Neutrophil (primary cell): ENCODE measurements at regions not wholly inside any gene's neighbourhood (a gene's known extent, or its start where the extent isn't known, plus 50 kb on each side); places are given as distances from the start of the nearest gene placed in this dataset.

Experiments
- H3K27ac ChIP-seq: fragments of 200-600 bp; sonication (generic); 2 replicates; pipeline ENCODE4 v1.5.1; 2016; ENCODE audit warnings: mild to moderate bottlenecking, moderate library complexity
- H3K27me3 ChIP-seq: fragments of 200-600 bp; sonication (generic); 2 replicates; pipeline ENCODE4 v1.6.0; 2016; ENCODE audit warnings: mild to moderate bottlenecking
- H3K36me3 ChIP-seq: fragments of 200-600 bp; sonication (generic); 2 replicates; pipeline ENCODE4 v1.5.1; 2017
- H3K4me1 ChIP-seq, 2 experiments: fragments of 200-600 bp in 1 of 2; sonication (generic) in 1 of 2; 1 replicate in 1 of 2; 2 replicates in 1 of 2; pipeline versions ENCODE4 v1.5.1 to v1.6.1; 2013 to 2016; ENCODE audit warnings: low read depth in 1 of 2, low read length in 1 of 2, mild to moderate bottlenecking in 1 of 2, moderate library complexity in 1 of 2; ENCODE audit not compliant: control insufficient read depth in 1 of 2, insufficient read depth in 1 of 2
- H3K4me3 ChIP-seq, 2 experiments: fragments of 200-600 bp in 1 of 2; sonication (generic) in 1 of 2; 1 replicate in 1 of 2; 2 replicates in 1 of 2; pipeline ENCODE4 v1.5.1; 2013 to 2016; ENCODE audit warnings: low read depth in 1 of 2, low read length in 1 of 2, mild to moderate bottlenecking in 1 of 2, moderate library complexity in 1 of 2
- H3K9me3 ChIP-seq: fragments of 200-600 bp; sonication (generic); 2 replicates; pipeline ENCODE4 v1.5.1; 2016
- TF ChIP-seq, protein P1 (sequence below): fragments of 200-600 bp; sonication (generic); IDR thresholded peaks from 2 replicates; pipeline ENCODE4 v1.5.1; 2016; ENCODE audit warnings: antibody characterized with exemption

- no peaks in the 10 kb centered on the region for H3K36me3 ChIP-seq
- TF ChIP-seq, protein P1, sequence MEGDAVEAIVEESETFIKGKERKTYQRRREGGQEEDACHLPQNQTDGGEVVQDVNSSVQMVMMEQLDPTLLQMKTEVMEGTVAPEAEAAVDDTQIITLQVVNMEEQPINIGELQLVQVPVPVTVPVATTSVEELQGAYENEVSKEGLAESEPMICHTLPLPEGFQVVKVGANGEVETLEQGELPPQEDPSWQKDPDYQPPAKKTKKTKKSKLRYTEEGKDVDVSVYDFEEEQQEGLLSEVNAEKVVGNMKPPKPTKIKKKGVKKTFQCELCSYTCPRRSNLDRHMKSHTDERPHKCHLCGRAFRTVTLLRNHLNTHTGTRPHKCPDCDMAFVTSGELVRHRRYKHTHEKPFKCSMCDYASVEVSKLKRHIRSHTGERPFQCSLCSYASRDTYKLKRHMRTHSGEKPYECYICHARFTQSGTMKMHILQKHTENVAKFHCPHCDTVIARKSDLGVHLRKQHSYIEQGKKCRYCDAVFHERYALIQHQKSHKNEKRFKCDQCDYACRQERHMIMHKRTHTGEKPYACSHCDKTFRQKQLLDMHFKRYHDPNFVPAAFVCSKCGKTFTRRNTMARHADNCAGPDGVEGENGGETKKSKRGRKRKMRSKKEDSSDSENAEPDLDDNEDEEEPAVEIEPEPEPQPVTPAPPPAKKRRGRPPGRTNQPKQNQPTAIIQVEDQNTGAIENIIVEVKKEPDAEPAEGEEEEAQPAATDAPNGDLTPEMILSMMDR = no peak
- H3K4me1 ChIP-seq = no peaks in the 10 kb centered on the region
- no peaks in the 10 kb centered on the region for H3K9me3 ChIP-seq
- no peak overlapping the region for H3K27ac ChIP-seq
- no peak overlapping the region for H3K4me3 ChIP-seq
- H3K27me3 ChIP-seq = no peaks in the 10 kb centered on the region
These were observed 202.1 kb upstream of the TET2 start for GRCh38 chr4:104944596-104944995.

DNA sequence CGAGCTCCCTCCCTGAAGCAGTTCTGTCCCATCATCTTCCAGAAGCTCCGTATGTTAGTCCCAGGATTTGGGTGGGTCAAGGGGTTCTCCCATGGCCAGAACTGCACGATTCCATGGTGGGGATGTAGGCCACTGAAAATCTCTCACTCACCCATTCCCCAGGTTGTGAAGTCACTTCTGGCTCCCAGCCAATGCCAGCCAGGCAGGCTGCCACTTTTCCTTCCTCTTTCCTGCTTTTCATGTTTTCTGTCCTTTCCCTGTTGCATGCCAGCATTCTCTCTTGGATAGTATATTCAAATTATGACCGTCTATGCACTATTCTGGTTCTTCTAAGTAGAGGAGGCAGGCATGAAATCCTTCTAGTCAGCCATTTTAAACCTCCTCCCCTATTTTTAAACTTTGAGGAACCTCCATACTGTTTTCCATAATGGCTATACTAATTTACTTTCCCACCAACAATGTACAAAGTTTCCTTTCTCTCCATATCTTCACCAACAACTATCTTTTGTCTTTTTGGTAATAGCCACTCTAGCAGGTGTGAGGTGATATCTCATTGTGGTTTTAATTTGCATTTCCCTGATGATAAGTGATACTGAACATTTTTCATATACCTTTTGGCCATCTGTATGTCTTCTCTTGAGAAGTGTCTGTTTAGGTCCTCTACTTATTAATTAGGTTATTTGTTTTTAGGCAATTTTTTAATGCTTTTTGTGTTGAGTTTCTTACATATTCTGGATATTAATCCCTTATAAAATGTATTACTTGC, 182.1 kb upstream of the TET2 start:
- Histone ChIP-seq H3K36me3 (no peaks in the 10 kb centered on the region), H3K9me3 (no peaks in the 10 kb centered on the region), H3K27me3 (no peaks in the 10 kb centered on the region), H3K4me1 (peaks cover 58 to 59% of the 10 kb centered on the region in 2 experiments), H3K27ac (no peak overlapping the region), H3K4me3 (no peak overlapping the region)
- TF ChIP-seq, protein P1 = no peak

- peak overlapping the region; percentile 88 for H3K27ac ChIP-seq
- H3K27me3 ChIP-seq = no peaks in the 10 kb centered on the region
- peak overlapping the region; percentile 33 to 40 for H3K4me3 ChIP-seq
- H3K9me3 ChIP-seq = no peaks in the 10 kb centered on the region
- TF ChIP-seq, protein P1 = no peak
- peaks cover 64 to 67% of the 10 kb centered on the region in 2 experiments for H3K4me1 ChIP-seq
- no peaks in the 10 kb centered on the region for H3K36me3 ChIP-seq
These were observed 180.2 kb upstream of the TET2 start for GRCh38 chr4:104966349-104967033.

DNA sequence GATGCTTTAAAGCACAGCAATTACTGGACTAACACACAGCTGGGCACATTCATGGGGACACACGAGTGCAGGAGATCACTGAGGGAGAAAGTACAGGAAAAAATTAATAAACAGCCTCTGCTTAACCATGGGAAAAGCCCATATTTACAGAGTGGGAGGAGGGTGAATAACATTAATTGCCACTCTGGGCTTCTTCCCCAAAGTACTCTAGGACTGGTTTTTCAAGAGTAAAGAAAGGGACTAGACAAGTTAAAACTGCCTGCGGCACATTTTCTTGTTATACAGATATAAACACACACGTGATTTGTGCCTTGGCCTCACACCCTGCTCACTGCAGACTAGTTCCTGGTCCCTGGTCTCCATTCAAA, 179.7 kb upstream of the TET2 start:
- Histone ChIP-seq H3K4me3 (peak overlapping the region; percentile 33 to 40), H3K27ac (peak overlapping the region; percentile 88), H3K36me3 (no peaks in the 10 kb centered on the region), H3K4me1 (peaks cover 63 to 67% of the 10 kb centered on the region in 2 experiments), H3K27me3 (no peaks in the 10 kb centered on the region), H3K9me3 (no peaks in the 10 kb centered on the region)
- TF ChIP-seq, protein P1 = no peak

DNA sequence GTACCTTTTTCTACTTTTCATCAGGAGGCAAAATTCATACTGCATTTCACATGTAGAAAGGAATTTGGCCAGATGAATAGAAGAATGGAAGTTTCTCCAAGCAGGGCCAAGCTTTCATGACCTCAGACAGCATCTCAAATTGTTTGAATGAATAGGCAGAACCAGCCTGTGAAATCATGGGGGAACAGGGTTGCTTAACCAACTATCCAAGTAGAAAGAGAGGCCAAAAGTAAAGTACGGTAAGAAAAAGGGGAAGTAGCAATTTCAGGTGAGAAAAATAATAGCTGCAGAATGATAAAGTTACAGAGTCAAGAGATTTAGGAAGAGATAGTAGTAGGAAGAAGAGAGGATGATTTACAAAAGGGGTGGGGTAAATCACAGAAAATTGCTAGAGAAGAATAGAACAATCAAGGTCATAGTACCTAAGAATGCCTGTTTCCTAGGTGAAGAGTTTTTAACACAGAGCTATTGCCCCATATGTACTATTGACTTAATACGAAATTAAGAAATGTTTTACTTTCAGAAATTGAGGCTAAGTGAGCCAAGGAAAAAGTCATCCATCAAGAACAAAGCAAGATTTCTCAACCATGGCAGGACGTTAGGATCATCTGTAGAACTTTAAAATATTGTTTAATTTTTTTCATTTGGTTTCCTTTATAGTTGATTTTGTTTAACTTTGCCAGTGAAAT, 177.1 kb upstream of the TET2 start:
- Histone ChIP-seq H3K4me1 (peaks cover 50 to 54% of the 10 kb centered on the region in 2 experiments), H3K27ac (peak overlapping the region; percentile 72), H3K9me3 (no peaks in the 10 kb centered on the region), H3K4me3 (no peak overlapping the region), H3K27me3 (no peaks in the 10 kb centered on the region), H3K36me3 (no peaks in the 10 kb centered on the region)
- TF ChIP-seq, protein P1 = no peak
